ENCODE measurements at regions not wholly inside any gene's neighbourhood (a gene's known extent, or its start where the extent isn't known, plus 50 kb on each side); places are given as distances from the start of the nearest gene placed in this dataset.
A peak's percentile ranks its signal among the peaks of the same experiment; 100 is the strongest.

DNA sequence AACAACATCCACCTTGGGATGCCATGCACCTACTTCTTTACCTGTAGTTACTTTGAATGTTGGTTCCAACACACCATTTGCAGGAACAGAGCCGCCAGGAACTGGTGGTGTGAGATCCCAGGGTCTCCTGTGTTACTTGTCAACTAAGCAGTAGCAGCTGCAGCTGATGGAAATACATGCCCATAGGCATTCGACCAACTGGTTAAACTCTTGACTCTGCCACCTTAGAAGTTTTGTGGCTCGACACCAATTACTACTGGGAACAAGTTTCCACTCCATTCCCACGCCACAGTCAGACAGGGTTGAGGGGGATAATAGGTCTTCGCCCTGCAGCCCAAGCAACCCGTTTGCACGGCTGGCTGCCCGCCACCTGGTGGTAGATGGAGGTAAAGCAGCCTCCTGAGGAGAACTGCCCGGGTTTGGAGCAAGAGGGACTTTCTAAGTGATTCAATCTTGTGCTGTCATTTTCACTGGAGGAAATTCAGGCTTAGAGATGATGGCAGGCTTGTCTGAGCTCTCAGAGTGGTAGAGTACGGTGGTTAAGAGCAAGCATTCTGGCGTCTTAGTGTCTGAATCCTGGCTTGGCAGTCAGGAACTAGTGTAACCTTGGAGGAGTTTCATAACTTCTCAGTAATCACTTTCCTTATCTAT lies 119.1 kb upstream of the TRIM2 start:
- Histone ChIP-seq H3K27me3 (ENCODE audit: insufficient read depth, low read length) (no peaks in the 10 kb centered on the region), H4K12ac (ENCODE audit: low read depth, low read length) (no peak overlapping the region), H3K4me1 (ENCODE audit: control insufficient read depth in 1 of 2, insufficient read depth in 2 of 2, low read length in 2 of 2) (no peaks in the 10 kb centered on the region), H3K36me3 (ENCODE audit: control insufficient read depth in 1 of 2, insufficient read depth in 2 of 2, low read length in 2 of 2) (no peaks in the 10 kb centered on the region), H2BK12ac (ENCODE audit: low read length) (no peak overlapping the region), H3K9me3 (ENCODE audit: insufficient read depth, low read depth, low read length) (no peaks in the 10 kb centered on the region), H3K9ac (ENCODE audit: low read length) (no peak overlapping the region), H3K27ac (ENCODE audit: low read depth, low read length) (no peak overlapping the region), H4K91ac (ENCODE audit: low read depth, low read length) (no peak overlapping the region), H3K4me3 (ENCODE audit: low read depth, low read length) (no peak overlapping the region), H2AFZ (ENCODE audit: insufficient read depth, low read length, poor library complexity) (no peak overlapping the region), H4K8ac (ENCODE audit: low read depth, low read length) (no peak overlapping the region), H2BK5ac (ENCODE audit: low read depth, low read length, poor library complexity) (no peak overlapping the region), H3K23ac (ENCODE audit: low read length) (no peak overlapping the region), H3K79me2 (ENCODE audit: control insufficient read depth, insufficient read depth, low read length, poor library complexity) (no peaks in the 10 kb centered on the region), H3K79me1 (ENCODE audit: low read length) (no peaks in the 10 kb centered on the region), H3K4me2 (ENCODE audit: low read length) (no peak overlapping the region), H2AK5ac (ENCODE audit: low read length) (no peak overlapping the region), H2BK120ac (ENCODE audit: insufficient read depth, low read length, poor library complexity) (no peak overlapping the region), H3K4ac (ENCODE audit: low read depth, low read length) (no peak overlapping the region), H3K18ac (ENCODE audit: low read length) (no peak overlapping the region), H3K14ac (ENCODE audit: low read length) (no peak overlapping the region)
- WGBS (ENCODE audit: extremely low coverage, insufficient coverage, insufficient read length), result no CpG with 5 or more reads among the region's 11 CpGs
- peak; percentile 71 to 89 for DNase-seq

DNA sequence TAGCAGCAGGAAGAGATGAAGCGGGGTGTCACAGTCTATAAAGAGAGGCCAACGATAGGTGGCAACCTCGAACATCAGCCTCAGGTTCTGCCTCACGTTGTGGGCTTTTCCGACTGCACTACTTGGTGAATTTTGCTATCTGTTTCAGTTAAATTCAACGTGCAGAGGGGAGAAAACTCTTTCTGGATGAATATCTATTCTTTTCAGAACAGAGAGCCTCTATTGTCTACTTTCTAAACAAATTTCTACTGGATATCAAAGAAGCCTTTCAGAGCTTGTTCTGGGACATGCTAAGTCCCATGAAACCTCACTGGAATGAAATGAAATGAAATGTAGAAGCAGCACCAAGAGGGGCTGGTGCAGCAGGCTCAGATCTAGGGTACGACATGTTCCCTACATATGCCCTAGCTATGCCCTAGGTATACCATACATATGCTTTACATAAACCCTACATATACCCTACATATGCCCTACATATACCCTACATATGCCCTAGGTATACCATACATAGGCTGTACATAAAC lies 116.5 kb upstream of the TRIM2 start:
- H2BK12ac ChIP-seq (ENCODE audit: low read length), result no peak overlapping the region
- H3K23ac ChIP-seq (ENCODE audit: low read length), result no peak overlapping the region
- DNase-seq, result no peak
- no peak overlapping the region for H2AFZ ChIP-seq (ENCODE audit: insufficient read depth, low read length, poor library complexity)
- no peaks in the 10 kb centered on the region for H3K9me3 ChIP-seq (ENCODE audit: insufficient read depth, low read depth, low read length)
- H4K12ac ChIP-seq (ENCODE audit: low read depth, low read length), result no peak overlapping the region
- no peak overlapping the region for H2BK5ac ChIP-seq (ENCODE audit: low read depth, low read length, poor library complexity)
- H3K18ac ChIP-seq (ENCODE audit: low read length), result no peak overlapping the region
- H2AK5ac ChIP-seq (ENCODE audit: low read length), result no peak overlapping the region
- no peaks in the 10 kb centered on the region for H3K79me2 ChIP-seq (ENCODE audit: control insufficient read depth, insufficient read depth, low read length, poor library complexity)
- no peak overlapping the region for H3K14ac ChIP-seq (ENCODE audit: low read length)
- H3K27ac ChIP-seq (ENCODE audit: low read depth, low read length), result no peak overlapping the region
- H3K36me3 ChIP-seq (ENCODE audit: control insufficient read depth in 1 of 2, insufficient read depth in 2 of 2, low read length in 2 of 2), result no peaks in the 10 kb centered on the region
- no peak overlapping the region for H4K91ac ChIP-seq (ENCODE audit: low read depth, low read length)
- no peaks in the 10 kb centered on the region for H3K4me1 ChIP-seq (ENCODE audit: control insufficient read depth in 1 of 2, insufficient read depth in 2 of 2, low read length in 2 of 2)
- no peak overlapping the region for H3K4me3 ChIP-seq (ENCODE audit: low read depth, low read length)
- H3K9ac ChIP-seq (ENCODE audit: low read length), result no peak overlapping the region
- no peak overlapping the region for H4K8ac ChIP-seq (ENCODE audit: low read depth, low read length)
- WGBS (ENCODE audit: extremely low coverage, insufficient coverage, insufficient read length), result no CpG with 5 or more reads among the region's 7 CpGs
- H2BK120ac ChIP-seq (ENCODE audit: insufficient read depth, low read length, poor library complexity), result no peak overlapping the region
- no peak overlapping the region for H3K4ac ChIP-seq (ENCODE audit: low read depth, low read length)
- H3K79me1 ChIP-seq (ENCODE audit: low read length), result no peaks in the 10 kb centered on the region
- H3K27me3 ChIP-seq (ENCODE audit: insufficient read depth, low read length), result no peaks in the 10 kb centered on the region
- H3K4me2 ChIP-seq (ENCODE audit: low read length), result no peak overlapping the region

DNA sequence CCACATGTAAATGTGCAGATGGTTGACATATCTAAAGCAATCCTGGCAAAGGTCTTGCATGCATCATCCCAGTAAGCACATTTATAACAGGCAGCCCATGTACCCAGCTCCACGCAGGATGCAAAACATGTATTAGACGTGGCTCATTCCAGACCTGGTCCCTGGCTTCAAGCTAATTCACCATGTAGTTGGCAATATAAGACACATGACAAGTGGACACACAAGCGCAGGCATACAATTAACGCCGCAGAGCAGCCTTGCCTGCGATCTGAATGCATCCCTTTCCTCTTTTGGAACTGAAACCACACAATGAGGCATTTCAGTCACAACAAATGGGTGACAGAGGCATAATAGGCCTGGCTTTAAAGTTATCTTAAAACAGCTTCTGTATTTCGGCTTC lies 114.5 kb upstream of the TRIM2 start:
- peaks cover 1% of the 10 kb centered on the region for H3K9me3 ChIP-seq (ENCODE audit: insufficient read depth, low read depth, low read length)
- H3K4ac ChIP-seq (ENCODE audit: low read depth, low read length), result no peak overlapping the region
- H4K91ac ChIP-seq (ENCODE audit: low read depth, low read length), result no peak overlapping the region
- no peaks in the 10 kb centered on the region for H3K79me1 ChIP-seq (ENCODE audit: low read length)
- H3K14ac ChIP-seq (ENCODE audit: low read length), result no peak overlapping the region
- no peak for DNase-seq
- no peak overlapping the region for H4K8ac ChIP-seq (ENCODE audit: low read depth, low read length)
- H3K4me1 ChIP-seq (ENCODE audit: control insufficient read depth in 1 of 2, insufficient read depth in 2 of 2, low read length in 2 of 2), result no peaks in the 10 kb centered on the region
- H3K23ac ChIP-seq (ENCODE audit: low read length), result no peak overlapping the region
- no peak overlapping the region for H2BK5ac ChIP-seq (ENCODE audit: low read depth, low read length, poor library complexity)
- no peak overlapping the region for H3K4me3 ChIP-seq (ENCODE audit: low read depth, low read length)
- no peaks in the 10 kb centered on the region for H3K27me3 ChIP-seq (ENCODE audit: insufficient read depth, low read length)
- H2BK12ac ChIP-seq (ENCODE audit: low read length), result no peak overlapping the region
- no peak overlapping the region for H3K27ac ChIP-seq (ENCODE audit: low read depth, low read length)
- H4K12ac ChIP-seq (ENCODE audit: low read depth, low read length), result no peak overlapping the region
- H3K18ac ChIP-seq (ENCODE audit: low read length), result no peak overlapping the region
- H3K9ac ChIP-seq (ENCODE audit: low read length), result no peak overlapping the region
- no peaks in the 10 kb centered on the region for H3K79me2 ChIP-seq (ENCODE audit: control insufficient read depth, insufficient read depth, low read length, poor library complexity)
- no peak overlapping the region for H2AK5ac ChIP-seq (ENCODE audit: low read length)
- no peak overlapping the region for H3K4me2 ChIP-seq (ENCODE audit: low read length)
- no peaks in the 10 kb centered on the region for H3K36me3 ChIP-seq (ENCODE audit: control insufficient read depth in 1 of 2, insufficient read depth in 2 of 2, low read length in 2 of 2)
- no CpG with 5 or more reads among the region's 7 CpGs for WGBS (ENCODE audit: extremely low coverage, insufficient coverage, insufficient read length)
- H2BK120ac ChIP-seq (ENCODE audit: insufficient read depth, low read length, poor library complexity), result no peak overlapping the region
- H2AFZ ChIP-seq (ENCODE audit: insufficient read depth, low read length, poor library complexity), result no peak overlapping the region

DNA sequence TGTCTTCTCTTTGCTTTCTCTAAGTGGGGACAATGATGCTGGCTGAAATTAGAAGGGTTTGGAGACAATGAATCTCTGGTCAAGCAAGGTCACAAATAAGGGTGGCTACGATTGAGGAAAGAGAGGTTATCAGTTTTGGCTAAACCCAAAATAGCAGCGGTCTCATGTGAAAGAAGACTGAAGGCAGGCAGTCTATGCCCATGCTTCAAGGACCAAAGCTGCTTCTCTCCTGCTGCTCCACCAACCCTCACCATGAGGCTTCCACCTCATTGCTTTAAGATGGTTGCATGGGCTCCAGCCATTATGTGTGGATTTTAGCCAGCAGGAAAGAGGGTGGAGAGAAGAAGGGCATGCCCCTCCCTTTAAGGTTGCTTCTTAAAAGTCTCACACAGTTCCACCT lies 114.1 kb upstream of the TRIM2 start:
- Histone ChIP-seq H3K4me2 (ENCODE audit: low read length) (no peak overlapping the region), H2BK12ac (ENCODE audit: low read length) (no peak overlapping the region), H3K4ac (ENCODE audit: low read depth, low read length) (no peak overlapping the region), H3K27ac (ENCODE audit: low read depth, low read length) (no peak overlapping the region), H3K36me3 (ENCODE audit: control insufficient read depth in 1 of 2, insufficient read depth in 2 of 2, low read length in 2 of 2) (no peaks in the 10 kb centered on the region), H3K9ac (ENCODE audit: low read length) (no peak overlapping the region), H4K91ac (ENCODE audit: low read depth, low read length) (no peak overlapping the region), H4K12ac (ENCODE audit: low read depth, low read length) (no peak overlapping the region), H3K14ac (ENCODE audit: low read length) (no peak overlapping the region), H3K9me3 (ENCODE audit: insufficient read depth, low read depth, low read length) (peaks cover 1% of the 10 kb centered on the region), H3K4me3 (ENCODE audit: low read depth, low read length) (no peak overlapping the region), H3K23ac (ENCODE audit: low read length) (no peak overlapping the region), H3K4me1 (ENCODE audit: control insufficient read depth in 1 of 2, insufficient read depth in 2 of 2, low read length in 2 of 2) (no peaks in the 10 kb centered on the region), H4K8ac (ENCODE audit: low read depth, low read length) (no peak overlapping the region), H2AFZ (ENCODE audit: insufficient read depth, low read length, poor library complexity) (no peak overlapping the region), H3K79me1 (ENCODE audit: low read length) (no peaks in the 10 kb centered on the region), H3K27me3 (ENCODE audit: insufficient read depth, low read length) (no peaks in the 10 kb centered on the region), H2BK120ac (ENCODE audit: insufficient read depth, low read length, poor library complexity) (no peak overlapping the region), H3K79me2 (ENCODE audit: control insufficient read depth, insufficient read depth, low read length, poor library complexity) (no peaks in the 10 kb centered on the region), H3K18ac (ENCODE audit: low read length) (no peak overlapping the region), H2BK5ac (ENCODE audit: low read depth, low read length, poor library complexity) (no peak overlapping the region), H2AK5ac (ENCODE audit: low read length) (no peak overlapping the region)
- WGBS (ENCODE audit: extremely low coverage, insufficient coverage, insufficient read length), result no CpG with 5 or more reads among the region's 2 CpGs
- DNase-seq, result no peak
